GM12878 (cell line): ENCODE measurements at regions not wholly inside any gene's neighbourhood (a gene's known extent, or its start where the extent isn't known, plus 50 kb on each side); places are given as distances from the start of the nearest gene placed in this dataset.
A peak's percentile ranks its signal among the peaks of the same experiment; 100 is the strongest.

Source experiments
- ATAC-seq: fragments of 200-7000 bp; cut with Tn5 transposase; 3 replicates; pipeline ENCODE4 v1.9.1; 2020; ENCODE audit warnings: mild to moderate bottlenecking, moderate library complexity
- BruUV-seq: library from RNA; stranded (reverse); fragments of 400-500 nt; replicated peaks from 2 replicates; lab custom pipeline; 2021; lab: Mats Ljungman, UMichigan
- CTCF ChIA-PET: fragments of 300-600 bp; sonication (Branson Sonifier 250); formaldehyde crosslinking; extraction: SDS; loops from one replicate; lab custom pipeline; 2021; ENCODE audit warnings: inconsistent platforms; lab: Yijun Ruan, JAX
- POLR2A ChIA-PET: fragments of 350-600 bp; formaldehyde crosslinking; extraction: SDS; loops from one replicate; lab custom pipeline; 2021; ENCODE audit warnings: inconsistent platforms; lab: Charles Lee
- RAD21 ChIA-PET: fragments of 300-600 bp; sonication (Branson Sonifier 250); formaldehyde crosslinking; loops from one replicate; lab custom pipeline; 2023; ENCODE audit warnings: antibody characterized with exemption; ENCODE audit not compliant: unreplicated experiment; lab: Charles Lee
- SMC1A ChIA-PET: fragments of 300-600 bp; sonication (Branson Sonifier 250); formaldehyde crosslinking; loops from one replicate; lab custom pipeline; 2023; ENCODE audit not compliant: unreplicated experiment, uncharacterized antibody; lab: Charles Lee
- DNase-seq: peaks from one replicate; pipeline ENCODE4 v3.0.0-alpha.2; 2011; ENCODE audit warnings: low read depth, low spot score
- FAIRE-seq: peaks from 3 replicates; lab custom pipeline; 2011; peaks lifted over from hg19 to GRCh38; lab: Jason Lieb, UNC
- H2AFZ ChIP-seq: 2 replicates; pipeline ENCODE4 v1.6.0; 2011; ENCODE audit warnings: low read depth, low read length, control low read depth; ENCODE audit not compliant: control insufficient read depth
- H3K27ac ChIP-seq: 2 replicates; pipeline ENCODE4 v1.5.1; 2011; ENCODE audit warnings: control low read depth; ENCODE audit not compliant: control insufficient read depth, insufficient read depth
- H3K27me3 ChIP-seq, 2 experiments: replicated peaks in 1 of 2; 2 replicates each; pipeline versions ENCODE4 v1.6.0 to v1.6.1; 2011; ENCODE audit warnings: low read length in 1 of 2; ENCODE audit not compliant: control insufficient read depth in 2 of 2, insufficient read depth in 2 of 2
- H3K36me3 ChIP-seq, 2 experiments: 2 replicates each; pipeline ENCODE4 v1.5.1; 2011; ENCODE audit warnings: low read length in 1 of 2; ENCODE audit not compliant: control insufficient read depth in 2 of 2, insufficient read depth in 2 of 2
- H3K4me1 ChIP-seq: 2 replicates; pipeline ENCODE4 v1.6.1; 2011; ENCODE audit warnings: mild to moderate bottlenecking, low read length, moderate library complexity, mixed read lengths; ENCODE audit not compliant: control insufficient read depth, insufficient read depth
- H3K4me2 ChIP-seq: 2 replicates; pipeline ENCODE4 v1.6.0; 2011; ENCODE audit warnings: control low read depth; ENCODE audit not compliant: control insufficient read depth, insufficient read depth
- H3K4me3 ChIP-seq: fragments of 200-600 bp; sonication (generic); 2 replicates; pipeline ENCODE4 v1.5.1; 2016
- H3K79me2 ChIP-seq: 2 replicates; pipeline ENCODE4 v1.6.0; 2011; ENCODE audit warnings: low read length; ENCODE audit not compliant: control insufficient read depth, insufficient read depth
- H3K9ac ChIP-seq: 2 replicates; pipeline ENCODE4 v1.8.0; 2011; ENCODE audit warnings: low read length, control low read depth, mixed read lengths; ENCODE audit not compliant: control insufficient read depth, insufficient read depth
- H3K9me3 ChIP-seq: replicated peaks from 3 replicates; pipeline ENCODE4 v1.5.1; 2011; ENCODE audit warnings: mild to moderate bottlenecking, low read length; ENCODE audit not compliant: control insufficient read depth, insufficient read depth
- H4K20me1 ChIP-seq: 2 replicates; pipeline ENCODE4 v1.6.0; 2011; ENCODE audit not compliant: control insufficient read depth, insufficient read depth
- ASH2L ChIP-seq: fragments of 300-600, 200-600 bp; sonication (generic); IDR thresholded peaks from 2 replicates; pipeline ENCODE4 v1.6.1; 2017; ENCODE audit warnings: low read depth, mild to moderate bottlenecking, borderline replicate concordance
- BCL11A ChIP-seq: IDR thresholded peaks from 2 replicates; pipeline ENCODE4 v1.6.1; 2011; ENCODE audit warnings: low read depth, low read length
- CHD4 ChIP-seq: fragments of 200-600 bp; sonication (generic); IDR thresholded peaks from 2 replicates; pipeline ENCODE4 v1.6.1; 2016; ENCODE audit warnings: mild to moderate bottlenecking
- FOS ChIP-seq: IDR thresholded peaks from 3 replicates; pipeline ENCODE4 v1.6.1; 2011; ENCODE audit warnings: borderline replicate concordance; ENCODE audit not compliant: insufficient read length; ENCODE audit errors: extremely low read depth
- HDGF ChIP-seq: fragments of 450-650 bp; IDR thresholded peaks from 2 replicates; pipeline ENCODE4 v1.6.1; 2016; ENCODE audit warnings: antibody characterized with exemption
- HSF1 ChIP-seq: fragments of 150-350 bp; IDR thresholded peaks from 2 replicates; pipeline ENCODE4 v1.6.1; 2014; ENCODE audit warnings: mild to moderate bottlenecking, low read depth, low read length
- MYB ChIP-seq: fragments of 150-350 bp; IDR thresholded peaks from 2 replicates; pipeline ENCODE4 v1.6.1; 2014; ENCODE audit warnings: mild to moderate bottlenecking, low read depth, low read length, borderline replicate concordance
- NFYA ChIP-seq: IDR thresholded peaks from 2 replicates; pipeline ENCODE4 v1.6.1; 2011; ENCODE audit warnings: low read depth, mild to moderate bottlenecking, low read length, improper control_type of control experiment, borderline replicate concordance
- RB1 ChIP-seq: fragments of 450-650 bp; formaldehyde crosslinking; IDR thresholded peaks from 2 replicates; pipeline ENCODE4 v1.6.1; 2017; ENCODE audit warnings: mild to moderate bottlenecking, borderline replicate concordance
- TCF12 ChIP-seq: IDR thresholded peaks from 2 replicates; pipeline ENCODE4 v1.6.1; 2011; ENCODE audit warnings: low read depth, mild to moderate bottlenecking, low read length
- ZBED1 ChIP-seq: IDR thresholded peaks from 2 replicates; pipeline ENCODE4 v1.6.1; 2016; ENCODE audit warnings: borderline replicate concordance
- WGBS: methylation state at CpG from one replicate; pipeline ENCODE4 v1.1.6; 2016; ENCODE audit warnings: low lambda C conversion rate; ENCODE audit not compliant: insufficient replicate concordance, insufficient coverage; ENCODE audit errors: missing lambda C conversion rate; 5-methylcytosine and 5-hydroxymethylcytosine counted together
- in situ Hi-C: fragments of 300-500 bp; cut with MboI; formaldehyde crosslinking; loops from 9 replicates; pipeline ENCODE4 v1.14.3; 2018; ENCODE audit warnings: mixed read lengths
- intact Hi-C: fragments of 100-400 bp; cut with micrococcal nuclease; formaldehyde crosslinking; loops from one replicate; pipeline ENCODE4 v1.14.2; 2022; ENCODE audit not compliant: unreplicated experiment
- TF ChIP-seq, protein P1 (sequence below): fragments of 450-650 bp; IDR thresholded peaks from 2 replicates; pipeline ENCODE4 v1.6.1; 2014; ENCODE audit warnings: mild to moderate bottlenecking
- TF ChIP-seq, protein P2 (sequence below): fragments of 450-650 bp; IDR thresholded peaks from 2 replicates; pipeline ENCODE4 v1.6.1; 2017; ENCODE audit warnings: borderline replicate concordance

- BruUV-seq: no TSS peak
- 22% methylated on average over 2 of the region's 2 CpGs for WGBS
These were observed 110.2 kb downstream of the RASSF9 start for GRCh38 chr12:85725991-85726390.

DNA sequence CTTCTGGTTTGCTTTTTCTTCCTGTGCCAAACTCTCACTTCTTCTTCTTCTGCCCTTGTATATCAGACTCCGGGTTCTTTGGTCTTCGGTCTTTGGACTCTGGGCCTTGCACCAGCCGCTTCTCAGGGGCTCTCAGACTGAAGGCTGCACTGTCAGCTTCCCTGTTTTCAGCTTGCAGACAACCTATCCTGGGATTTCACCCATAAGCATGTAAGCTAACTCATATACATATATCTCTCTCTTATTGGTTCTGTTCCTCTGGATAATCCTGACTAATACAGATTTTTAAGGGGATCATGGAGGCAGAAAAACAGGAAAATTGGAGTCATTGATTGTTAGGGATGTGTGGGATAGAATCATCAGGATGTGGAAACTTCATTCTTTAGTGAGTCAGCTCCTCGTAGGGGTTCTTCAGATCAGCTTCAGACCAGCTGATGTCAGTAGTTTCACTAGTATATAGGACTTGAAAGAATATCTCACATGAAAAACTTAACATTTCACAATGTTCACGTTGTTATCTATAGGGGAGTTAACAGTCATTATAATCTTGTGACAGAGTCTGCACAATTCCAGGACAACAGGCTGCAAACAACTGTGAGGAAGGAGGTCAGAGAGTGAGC is 102.9 kb downstream of the RASSF9 start:
- DNase-seq: no peak
- H3K9me3 ChIP-seq: no peaks in the 10 kb centered on the region
- WGBS: 33% methylated on average over 5 of the region's 5 CpGs
- no peak overlapping the region for H3K4me3 ChIP-seq
- CTCF ChIA-PET: interaction anchor here (0.6 kb wide), 1 partner anchor 62 kb away, joined by 4 read pairs; no protein-coding TSS in a partner anchor
- no peaks in the 10 kb centered on the region for H4K20me1 ChIP-seq
- no peak for ATAC-seq
- no peaks in the 10 kb centered on the region for H3K79me2 ChIP-seq
- in situ Hi-C loops: no loop called here
- H3K4me1 ChIP-seq: no peaks in the 10 kb centered on the region
- intact Hi-C loops: no loop called here
- H3K27ac ChIP-seq: no peak overlapping the region
- SMC1A ChIA-PET: interaction anchor here (1.0 kb wide), 1 partner anchor 17 kb away, joined by 3 read pairs; no protein-coding TSS in a partner anchor
- FAIRE-seq: no peak
- POLR2A ChIA-PET: no interaction called here
- no TSS peak for BruUV-seq
- H3K4me2 ChIP-seq: no peak overlapping the region
- H3K9ac ChIP-seq: no peak overlapping the region
- no peaks in the 10 kb centered on the region for H3K36me3 ChIP-seq
- H3K27me3 ChIP-seq: no peaks in the 10 kb centered on the region
- RAD21 ChIA-PET: no interaction called here
- no peak overlapping the region for H2AFZ ChIP-seq
- TF ChIP-seq RB1: no peak
- no peak for TF ChIP-seq ASH2L
- TF ChIP-seq FOS: no peak
- TF ChIP-seq BCL11A: no peak
- TF ChIP-seq, protein P1, sequence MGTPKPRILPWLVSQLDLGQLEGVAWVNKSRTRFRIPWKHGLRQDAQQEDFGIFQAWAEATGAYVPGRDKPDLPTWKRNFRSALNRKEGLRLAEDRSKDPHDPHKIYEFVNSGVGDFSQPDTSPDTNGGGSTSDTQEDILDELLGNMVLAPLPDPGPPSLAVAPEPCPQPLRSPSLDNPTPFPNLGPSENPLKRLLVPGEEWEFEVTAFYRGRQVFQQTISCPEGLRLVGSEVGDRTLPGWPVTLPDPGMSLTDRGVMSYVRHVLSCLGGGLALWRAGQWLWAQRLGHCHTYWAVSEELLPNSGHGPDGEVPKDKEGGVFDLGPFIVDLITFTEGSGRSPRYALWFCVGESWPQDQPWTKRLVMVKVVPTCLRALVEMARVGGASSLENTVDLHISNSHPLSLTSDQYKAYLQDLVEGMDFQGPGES: no peak
- TF ChIP-seq, protein P2, sequence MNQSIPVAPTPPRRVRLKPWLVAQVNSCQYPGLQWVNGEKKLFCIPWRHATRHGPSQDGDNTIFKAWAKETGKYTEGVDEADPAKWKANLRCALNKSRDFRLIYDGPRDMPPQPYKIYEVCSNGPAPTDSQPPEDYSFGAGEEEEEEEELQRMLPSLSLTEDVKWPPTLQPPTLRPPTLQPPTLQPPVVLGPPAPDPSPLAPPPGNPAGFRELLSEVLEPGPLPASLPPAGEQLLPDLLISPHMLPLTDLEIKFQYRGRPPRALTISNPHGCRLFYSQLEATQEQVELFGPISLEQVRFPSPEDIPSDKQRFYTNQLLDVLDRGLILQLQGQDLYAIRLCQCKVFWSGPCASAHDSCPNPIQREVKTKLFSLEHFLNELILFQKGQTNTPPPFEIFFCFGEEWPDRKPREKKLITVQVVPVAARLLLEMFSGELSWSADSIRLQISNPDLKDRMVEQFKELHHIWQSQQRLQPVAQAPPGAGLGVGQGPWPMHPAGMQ: no peak
- no peak for TF ChIP-seq NFYA
- no peak for TF ChIP-seq MYB
- no peak for TF ChIP-seq HDGF
- no peak for TF ChIP-seq CHD4

More at GRCh38 chr12:85725991-85726390, 110.2 kb downstream of the RASSF9 start:
- no peak overlapping the region for H2AFZ ChIP-seq
- in situ Hi-C loops (no loop called here), intact Hi-C loops (no loop called here)
- ChIA-PET SMC1A (no interaction called here), POLR2A (no interaction called here), CTCF (interaction anchor here (0.7 kb wide), 1 partner anchor 141 kb away, joined by 3 read pairs; no protein-coding TSS in a partner anchor), RAD21 (no interaction called here)
- H3K9me3 ChIP-seq: no peaks in the 10 kb centered on the region
- FAIRE-seq (no peak), DNase-seq (no peak), ATAC-seq (0 out of 3 replicates have a peak, but pooled peaks have one; percentile 28)
- no peak overlapping the region for H3K4me2 ChIP-seq
- H3K27me3 ChIP-seq: no peaks in the 10 kb centered on the region
- no peak overlapping the region for H3K9ac ChIP-seq
- no peak for TF ChIP-seq HSF1
- no peak for TF ChIP-seq CHD4
- TF ChIP-seq ZBED1: no peak
- TF ChIP-seq TCF12: no peak
- H3K4me3 ChIP-seq: no peak overlapping the region
- H3K36me3 ChIP-seq: no peaks in the 10 kb centered on the region
- H3K4me1 ChIP-seq: no peaks in the 10 kb centered on the region
- no peaks in the 10 kb centered on the region for H4K20me1 ChIP-seq
- no peaks in the 10 kb centered on the region for H3K79me2 ChIP-seq
- no peak overlapping the region for H3K27ac ChIP-seq
